H1 (cell line): ENCODE measurements at regions not wholly inside any gene's neighbourhood (a gene's known extent, or its start where the extent isn't known, plus 50 kb on each side); places are given as distances from the start of the nearest gene placed in this dataset.

Experiments used
- CTCF ChIA-PET: fragments of 300-600 bp; sonication (Branson Sonifier 250); formaldehyde crosslinking; loops from one replicate; lab custom pipeline; 2021; ENCODE audit not compliant: partially characterized antibody; lab: Charles Lee
- POLR2A ChIA-PET: fragments of 300-600 bp; sonication (Branson Sonifier 250); formaldehyde crosslinking; loops from one replicate; lab custom pipeline; 2021; ENCODE audit warnings: inconsistent platforms; ENCODE audit not compliant: partially characterized antibody; lab: Charles Lee
- DNase-seq, 2 experiments: peaks; one replicate each; pipeline versions ENCODE4 v3.0.0 to v3.0.0-alpha.2; 2010 to 2022; ENCODE audit warnings: low spot score in 2 of 2, low read depth in 1 of 2, mixed read lengths in 1 of 2
- FAIRE-seq: peaks from 2 replicates; lab custom pipeline; 2011; peaks lifted over from hg19 to GRCh38; lab: Jason Lieb, UNC
- H2AFZ ChIP-seq: 2 replicates; pipeline ENCODE4 v1.8.1; 2012; ENCODE audit warnings: low read length, inconsistent platforms
- H2AK5ac ChIP-seq: 2 replicates; pipeline ENCODE4 v1.6.1; 2013; ENCODE audit warnings: low read depth, low read length
- H2BK120ac ChIP-seq: replicated peaks from 2 replicates; pipeline ENCODE3; 2013; ENCODE audit warnings: low read depth, low read length, inconsistent platforms
- H2BK12ac ChIP-seq: 2 replicates; pipeline ENCODE4 v1.6.1; 2013; ENCODE audit warnings: low read depth, low read length
- H2BK15ac ChIP-seq: 2 replicates; pipeline ENCODE4 v1.6.1; 2013; ENCODE audit warnings: low read length
- H2BK20ac ChIP-seq: 2 replicates; pipeline ENCODE4 v1.6.1; 2013; ENCODE audit warnings: low read length
- H2BK5ac ChIP-seq: 2 replicates; pipeline ENCODE4 v1.6.1; 2013; ENCODE audit warnings: low read depth, low read length
- H3K14ac ChIP-seq: 2 replicates; pipeline ENCODE4 v1.6.1; 2013; ENCODE audit warnings: inconsistent platforms; ENCODE audit not compliant: insufficient read length
- H3K18ac ChIP-seq: 2 replicates; pipeline ENCODE4 v1.6.1; 2013; ENCODE audit warnings: low read length; ENCODE audit errors: extremely low read depth
- H3K23ac ChIP-seq: 2 replicates; pipeline ENCODE4 v1.6.1; 2013; ENCODE audit warnings: inconsistent platforms; ENCODE audit not compliant: insufficient read length
- H3K23me2 ChIP-seq: 2 replicates; pipeline ENCODE4 v1.6.1; 2013; ENCODE audit warnings: low read depth, low read length
- H3K27ac ChIP-seq: 2 replicates; pipeline ENCODE4 v1.6.1; 2011; ENCODE audit warnings: low read depth, low read length, inconsistent platforms
- H3K27me3 ChIP-seq, 4 experiments: replicated peaks in 1 of 4; 1 replicate in 1 of 4; 2 replicates in 3 of 4; pipeline versions ENCODE4 v1.6.1 to v1.8.1; 2011 to 2013; ENCODE audit warnings: low read length in 3 of 4, mild to moderate bottlenecking in 3 of 4, inconsistent platforms in 2 of 4, mixed read lengths in 2 of 4, moderate library complexity in 1 of 4; ENCODE audit not compliant: control insufficient read depth in 3 of 4, insufficient read depth in 3 of 4; ENCODE audit errors: extremely low read depth in 1 of 4
- H3K36me3 ChIP-seq, 4 experiments: 2 replicates each; pipeline versions ENCODE4 v1.6.1 to v1.8.1; 2011 to 2013; ENCODE audit warnings: mild to moderate bottlenecking in 4 of 4, low read length in 3 of 4, moderate library complexity in 2 of 4, control low read depth in 1 of 4, inconsistent platforms in 1 of 4; ENCODE audit not compliant: insufficient read depth in 4 of 4, control insufficient read depth in 2 of 4
- H3K4ac ChIP-seq: replicated peaks from 2 replicates; pipeline ENCODE3; 2013; ENCODE audit warnings: low read length, low read depth, mixed read lengths, inconsistent platforms; ENCODE audit not compliant: insufficient read length
- H3K4me1 ChIP-seq, 4 experiments: replicated peaks in 1 of 4; 1 replicate in 1 of 4; 2 replicates in 3 of 4; pipeline versions ENCODE4 v1.6.1 to v1.8.1; 2011 to 2013; ENCODE audit warnings: low read length in 3 of 4, inconsistent platforms in 2 of 4, mixed read lengths in 1 of 4; ENCODE audit not compliant: insufficient read depth in 4 of 4, control insufficient read depth in 3 of 4
- H3K4me2 ChIP-seq, 2 experiments: 2 replicates each; pipeline versions ENCODE4 v1.6.1 to v1.8.1; 2011 to 2013; ENCODE audit warnings: low read depth in 2 of 2, low read length in 2 of 2, control low read depth in 1 of 2, inconsistent platforms in 1 of 2, mild to moderate bottlenecking in 1 of 2; ENCODE audit not compliant: insufficient read depth in 1 of 2
- H3K4me3 ChIP-seq, 4 experiments: fragments of 200-600, 300-600 bp in 1 of 4; sonication (generic), shearing (Covaris generic), sonication (Bioruptor Twin) in 1 of 4; 2 replicates each; pipeline versions ENCODE4 v1.5.1 to v1.8.1; 2011 to 2016; ENCODE audit warnings: low read length in 4 of 4, low read depth in 3 of 4, control low read depth in 2 of 4, inconsistent platforms in 2 of 4, mild to moderate bottlenecking in 2 of 4, mixed read lengths in 1 of 4, moderate library complexity in 1 of 4; ENCODE audit not compliant: insufficient read depth in 2 of 4; ENCODE audit errors: extremely low read depth in 1 of 4
- H3K56ac ChIP-seq: replicated peaks from 2 replicates; pipeline ENCODE3; 2013; ENCODE audit warnings: low read depth, mild to moderate bottlenecking, mixed read lengths, low read length, inconsistent platforms; ENCODE audit not compliant: insufficient read length
- H3K79me1 ChIP-seq: 2 replicates; pipeline ENCODE4 v1.6.1; 2013; ENCODE audit warnings: low read depth, low read length, control low read depth
- H3K79me2 ChIP-seq, 2 experiments: 2 replicates each; pipeline versions ENCODE4 v1.6.1 to v1.8.1; 2012 to 2013; ENCODE audit warnings: low read length in 2 of 2, mild to moderate bottlenecking in 2 of 2, inconsistent platforms in 1 of 2; ENCODE audit not compliant: insufficient read depth in 2 of 2, control insufficient read depth in 1 of 2
- H3K9ac ChIP-seq, 4 experiments: replicated peaks in 1 of 4; 1 replicate in 1 of 4; 2 replicates in 3 of 4; pipeline versions ENCODE4 v1.6.1 to v1.8.1; 2011 to 2013; ENCODE audit warnings: low read depth in 3 of 4, low read length in 3 of 4, control low read depth in 2 of 4, mild to moderate bottlenecking in 2 of 4, moderate library complexity in 2 of 4, inconsistent platforms in 1 of 4; ENCODE audit errors: extremely low read depth in 1 of 4
- H3K9me3 ChIP-seq, 2 experiments: 2 replicates each; pipeline versions ENCODE4 v1.6.1 to v1.8.1; 2012 to 2013; ENCODE audit warnings: mild to moderate bottlenecking in 2 of 2, moderate library complexity in 2 of 2, control low read depth in 1 of 2, inconsistent platforms in 1 of 2, low read depth in 1 of 2, low read length in 1 of 2, mixed read lengths in 1 of 2; ENCODE audit not compliant: insufficient read depth in 2 of 2
- H4K20me1 ChIP-seq, 2 experiments: replicated peaks in 1 of 2; 2 replicates each; pipeline versions ENCODE3 to v1.8.1; 2011 to 2013; ENCODE audit warnings: inconsistent platforms in 2 of 2, low read length in 2 of 2, mild to moderate bottlenecking in 1 of 2; ENCODE audit not compliant: insufficient read depth in 2 of 2, control insufficient read depth in 1 of 2
- H4K5ac ChIP-seq: 2 replicates; pipeline ENCODE4 v1.6.1; 2013; ENCODE audit warnings: low read length, low read depth, mixed read lengths, inconsistent platforms; ENCODE audit not compliant: insufficient read length
- H4K8ac ChIP-seq: 2 replicates; pipeline ENCODE4 v1.8.0; 2013; ENCODE audit warnings: mild to moderate bottlenecking, moderate library complexity, low read length, inconsistent platforms; ENCODE audit not compliant: insufficient read depth; ENCODE audit errors: extremely low read depth
- H4K91ac ChIP-seq: replicated peaks from 2 replicates; pipeline ENCODE3; 2013; ENCODE audit warnings: low read length, mixed read lengths, inconsistent platforms; ENCODE audit not compliant: insufficient read length
- ATF2 ChIP-seq: IDR thresholded peaks from 2 replicates; pipeline ENCODE4 v1.6.1; 2012; ENCODE audit warnings: low read length, inconsistent platforms
- CBX8 ChIP-seq: fragments of 300-800, 300-1000 bp; sonication (generic); IDR thresholded peaks from 2 replicates; pipeline ENCODE4 v1.7.1; 2016; ENCODE audit warnings: low read depth, low read length, borderline replicate concordance
- CEBPB ChIP-seq: IDR thresholded peaks from 2 replicates; pipeline ENCODE4 v1.6.1; 2012; ENCODE audit warnings: low read depth, low read length
- CREB1 ChIP-seq: IDR thresholded peaks from 2 replicates; pipeline ENCODE4 v1.6.1; 2012; ENCODE audit warnings: inconsistent platforms
- CTBP2 ChIP-seq: IDR thresholded peaks from 2 replicates; pipeline ENCODE4 v1.7.0; 2011; ENCODE audit warnings: borderline replicate concordance, mild to moderate bottlenecking, moderate library complexity, mixed read lengths, low read length; ENCODE audit not compliant: insufficient read depth, insufficient read length
- POU5F1 ChIP-seq: IDR thresholded peaks from 2 replicates; pipeline ENCODE4 v1.6.1; 2011; ENCODE audit warnings: low read depth, mild to moderate bottlenecking, low read length, moderate library complexity
- RNF2 ChIP-seq: fragments of 200-900, 300-1000 bp; sonication (generic); IDR thresholded peaks from 2 replicates; pipeline ENCODE4 v1.7.1; 2016; ENCODE audit warnings: borderline replicate concordance, low read depth, mild to moderate bottlenecking, antibody characterized with exemption, low read length; ENCODE audit not compliant: poor library complexity, severe bottlenecking; ENCODE audit errors: missing control alignments
- SAP30 ChIP-seq: fragments of 300-600 bp; sonication (generic); IDR thresholded peaks from 2 replicates; pipeline ENCODE4 v1.7.1; 2012; ENCODE audit warnings: low read length, moderate library complexity, mild to moderate bottlenecking, inconsistent platforms; ENCODE audit not compliant: insufficient read depth, insufficient replicate concordance
- TAF7 ChIP-seq: optimal IDR thresholded peaks from 2 replicates; pipeline ENCODE3; 2011; ENCODE audit warnings: low read depth, mild to moderate bottlenecking, inconsistent platforms, low read length, moderate library complexity, borderline replicate concordance
- TBP ChIP-seq: IDR thresholded peaks from 2 replicates; pipeline ENCODE4 v1.6.1; 2011; ENCODE audit warnings: low read depth, low read length, improper control_type of control experiment
- TEAD4 ChIP-seq: IDR thresholded peaks from 2 replicates; pipeline ENCODE4 v1.6.1; 2012; ENCODE audit warnings: low read depth, low read length, inconsistent platforms, mixed read lengths
- YY1 ChIP-seq: IDR thresholded peaks from 2 replicates; pipeline ENCODE4 v1.6.1; 2011; ENCODE audit warnings: low read depth, mild to moderate bottlenecking, low read length

- Histone ChIP-seq H2BK12ac (no peak overlapping the region), H3K36me3 (peaks cover 0 to 3% (median 0%) of the 10 kb centered on the region in 4 experiments; a peak in 1 of 8 replicates), H2BK5ac (no peak overlapping the region), H4K5ac (no peak overlapping the region), H3K9me3 (no peaks in the 10 kb centered on the region), H3K23me2 (no peaks in the 10 kb centered on the region), H2AFZ (no peak overlapping the region), H2AK5ac (no peak overlapping the region), H3K27ac (no peak overlapping the region), H2BK120ac (no peak overlapping the region), H2BK20ac (no peak overlapping the region), H3K79me2 (no peaks in the 10 kb centered on the region), H3K4ac (no peak overlapping the region), H3K4me3 (no peak overlapping the region), H3K79me1 (no peaks in the 10 kb centered on the region), H3K4me1 (no peaks in the 10 kb centered on the region), H3K56ac (no peak overlapping the region), H3K27me3 (no peaks in the 10 kb centered on the region), H2BK15ac (no peak overlapping the region), H3K9ac (no peak overlapping the region), H3K4me2 (no peak overlapping the region), H4K91ac (no peak overlapping the region), H4K20me1 (no peaks in the 10 kb centered on the region), H3K18ac (no peak overlapping the region), H4K8ac (no peak overlapping the region), H3K14ac (no peak overlapping the region), H3K23ac (no peak overlapping the region)
- POLR2A ChIA-PET, result interaction anchor here (0.6 to 1.1 kb wide), 3 partner anchors 8 to 52 kb away, joined by 3 to 5 read pairs (median 3); no protein-coding TSS in a partner anchor
- FAIRE-seq (no peak), DNase-seq (no peak)
- CTCF ChIA-PET, result interaction anchor here (0.6 to 2.6 kb wide), 7 partner anchors 10 to 48 kb away, joined by 3 to 20 read pairs (median 4); no protein-coding TSS in a partner anchor
- TF ChIP-seq POU5F1 (no peak), CTBP2 (no peak), TEAD4 (no peak), CEBPB (no peak), RNF2 (no peak), ATF2 (no peak), CBX8 (no peak), SAP30 (no peak), CREB1 (no peak), YY1 (no peak), TBP (no peak), TAF7 (no peak)
Measured at GRCh38 chr7:130970196-130970595, 236.2 kb upstream of the KLF14 start.
